SK-N-DZ (cell line): ENCODE measurements at regions not wholly inside any gene's neighbourhood (a gene's known extent, or its start where the extent isn't known, plus 50 kb on each side); places are given as distances from the start of the nearest gene placed in this dataset.

Experiments
- DNase-seq: peaks from one replicate; pipeline ENCODE4 v3.0.0-alpha.2; 2015; ENCODE audit warnings: low spot score

- DNase-seq: no peak
These were observed 343.0 kb downstream of the USP25 start for GRCh38 chr21:16072737-16073136.

GRCh38 chr21:16073586-16073985 is 343.8 kb downstream of the USP25 start:
- DNase-seq: no peak

DNA sequence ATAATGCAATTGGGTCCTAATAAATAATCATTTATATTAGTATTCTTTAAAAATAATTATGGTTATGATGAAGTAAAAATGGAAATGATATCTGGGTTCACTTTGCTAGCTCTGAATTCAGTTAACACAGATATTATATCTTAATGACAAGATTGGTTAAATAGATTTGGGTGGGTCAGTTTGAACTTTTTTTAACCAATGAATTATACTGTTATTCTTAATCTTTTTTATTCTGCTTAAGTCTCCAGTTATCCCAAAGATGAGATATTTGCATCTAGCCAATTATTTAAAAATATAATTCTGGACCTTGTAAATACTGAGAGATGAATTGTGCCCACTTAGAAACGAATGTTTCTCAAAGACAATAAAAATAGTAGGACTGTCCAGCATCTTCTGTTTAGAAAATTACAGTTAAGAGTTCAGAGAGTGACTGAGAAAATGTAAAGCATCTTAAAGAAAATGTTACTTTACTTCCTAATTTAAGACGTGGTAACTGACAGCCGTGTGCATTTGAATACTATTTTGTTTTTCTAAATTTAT is 345.2 kb downstream of the USP25 start:
- no peak for DNase-seq

DNA sequence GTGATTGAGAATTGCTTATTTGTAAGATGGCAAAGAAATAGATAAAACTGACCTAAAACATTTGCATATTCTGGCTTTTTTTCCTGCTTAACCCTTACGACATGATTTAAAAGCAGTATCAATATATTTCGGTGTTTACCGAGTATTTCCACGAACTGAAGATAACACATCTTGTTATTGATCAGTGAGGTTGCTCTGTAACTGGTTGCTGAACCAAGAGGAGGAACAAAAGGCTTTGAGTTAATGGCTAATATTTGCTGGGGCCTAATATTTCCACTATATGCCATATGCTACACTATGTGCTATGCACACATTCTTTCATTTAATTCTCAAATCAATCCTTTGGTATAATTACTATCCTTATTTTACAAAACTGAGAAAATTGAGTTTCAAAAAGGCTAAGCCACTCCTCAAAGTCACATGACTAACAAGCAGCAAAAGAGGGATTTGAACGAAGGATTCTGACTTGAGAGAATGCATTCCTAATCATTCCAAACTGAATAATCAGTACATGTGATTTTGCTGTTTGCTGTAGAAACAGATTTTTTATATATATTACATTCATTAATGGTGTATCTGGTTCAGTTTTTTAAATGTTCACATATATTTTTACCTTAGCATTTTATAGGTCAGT is 346.0 kb downstream of the USP25 start:
- no peak for DNase-seq

GRCh38 chr21:16076465-16076864 is 346.7 kb downstream of the USP25 start:
- DNase-seq: no peak

DNA sequence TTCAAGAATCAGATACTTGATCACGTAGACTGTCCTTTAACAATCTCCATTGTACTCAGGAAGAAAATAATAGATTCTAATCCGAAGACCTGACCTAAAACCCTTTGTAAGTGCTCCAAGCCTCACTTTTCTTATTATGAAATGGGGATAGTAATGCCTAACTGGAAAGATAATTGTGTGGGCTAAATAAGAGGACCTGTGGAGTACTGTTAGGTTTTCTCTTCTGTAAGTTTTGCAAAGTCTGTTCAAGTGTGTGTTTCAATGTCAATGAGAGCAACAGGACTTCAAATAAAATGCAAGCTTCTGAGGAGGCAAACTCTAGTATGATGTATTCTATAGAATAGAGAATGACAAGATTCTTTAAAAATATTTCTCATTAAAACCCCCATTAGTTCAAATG is 348.6 kb downstream of the USP25 start:
- no peak for DNase-seq

- DNase-seq: no peak
These were observed 350.0 kb downstream of the USP25 start for GRCh38 chr21:16079830-16080229.

- no peak for DNase-seq
These were observed 351.5 kb downstream of the USP25 start for GRCh38 chr21:16081304-16081703.

DNA sequence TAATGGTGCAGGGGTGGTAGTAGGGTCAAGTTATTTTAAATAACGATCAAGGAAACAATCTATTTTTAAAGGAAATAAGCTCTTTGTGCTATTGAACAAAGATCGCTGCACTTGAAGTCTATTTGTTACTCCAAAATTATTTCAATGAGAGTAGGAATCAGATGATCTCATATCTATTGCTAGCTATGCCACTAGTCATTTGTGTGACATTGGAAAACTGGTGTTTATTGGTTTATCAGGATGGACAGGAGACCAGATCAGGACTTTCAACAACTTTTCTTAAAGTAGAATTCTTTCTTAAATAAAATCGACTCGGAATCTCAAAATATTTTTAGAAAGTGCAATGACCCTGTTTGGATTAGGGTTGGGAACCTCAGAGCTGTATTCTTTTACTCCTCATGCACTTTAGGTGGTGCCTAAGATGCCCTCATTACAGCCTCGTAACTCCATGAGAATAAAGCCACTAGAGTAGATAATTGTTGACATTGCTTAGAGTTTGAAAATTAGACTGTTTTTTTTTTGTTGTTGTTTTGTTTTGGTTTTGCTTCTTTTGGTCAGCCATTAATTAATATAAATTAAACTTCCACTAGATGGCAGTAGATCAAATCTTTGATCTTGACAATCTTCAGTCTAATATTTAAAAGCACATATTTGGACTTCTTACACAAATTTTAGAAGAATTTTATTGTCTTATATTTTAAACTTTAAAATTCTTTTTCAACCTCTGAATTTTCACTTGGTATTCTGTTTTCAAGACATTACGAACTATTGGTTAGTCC is 352.4 kb downstream of the USP25 start:
- no peak for DNase-seq

DNA sequence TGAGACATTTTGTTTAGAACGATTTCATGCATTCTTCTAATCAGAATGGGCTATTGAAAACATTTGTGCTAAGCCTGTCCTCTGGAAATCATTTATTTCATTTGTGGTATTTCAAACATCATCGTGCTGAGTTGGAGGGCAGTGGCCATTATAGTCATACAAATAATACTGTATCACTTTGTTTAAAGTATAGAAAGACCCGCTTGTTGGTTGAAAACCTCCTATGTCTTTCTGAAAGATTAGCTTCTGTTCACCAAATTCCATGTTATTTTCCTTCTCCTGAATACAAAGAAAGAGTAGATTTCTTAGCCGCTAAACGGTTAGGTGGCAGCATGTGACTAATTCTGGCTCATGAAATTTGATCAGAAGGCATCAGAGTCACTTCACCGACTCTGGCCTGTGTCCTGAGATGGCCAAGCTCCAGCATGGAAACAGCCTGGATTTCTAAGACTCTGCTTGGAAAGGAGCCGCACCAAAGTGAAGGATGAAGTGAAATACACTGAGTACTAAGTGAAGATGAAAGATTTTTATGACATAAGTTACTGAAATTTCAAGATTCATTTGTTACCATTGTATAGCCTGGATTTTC is 355.1 kb downstream of the USP25 start:
- DNase-seq: peak; percentile 35

GRCh38 chr21:16085421-16085820 is 355.6 kb downstream of the USP25 start:
- no peak for DNase-seq

- DNase-seq: no peak
These were observed 356.3 kb downstream of the USP25 start for GRCh38 chr21:16086121-16086520.

- DNase-seq: no peak
These were observed 357.2 kb downstream of the USP25 start for GRCh38 chr21:16086936-16087335.

DNA sequence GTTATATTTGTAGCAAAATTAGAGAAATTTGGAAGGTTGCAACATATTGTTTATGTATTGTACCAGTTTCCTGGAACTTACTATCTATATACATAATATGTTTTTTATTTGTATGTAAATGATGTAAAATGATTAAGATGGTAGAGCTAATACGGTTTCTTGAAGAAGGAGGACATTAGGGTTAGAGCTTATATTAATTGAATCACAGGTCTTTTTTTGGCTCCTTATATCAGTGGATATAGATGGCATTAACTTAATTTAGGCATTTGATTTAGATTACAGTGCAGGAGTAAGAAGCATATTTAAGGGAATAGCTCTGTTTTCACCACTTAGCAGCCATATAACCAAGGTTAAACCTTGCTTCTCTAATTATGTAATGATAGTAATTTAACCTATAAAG is 357.7 kb downstream of the USP25 start:
- no peak for DNase-seq

DNA sequence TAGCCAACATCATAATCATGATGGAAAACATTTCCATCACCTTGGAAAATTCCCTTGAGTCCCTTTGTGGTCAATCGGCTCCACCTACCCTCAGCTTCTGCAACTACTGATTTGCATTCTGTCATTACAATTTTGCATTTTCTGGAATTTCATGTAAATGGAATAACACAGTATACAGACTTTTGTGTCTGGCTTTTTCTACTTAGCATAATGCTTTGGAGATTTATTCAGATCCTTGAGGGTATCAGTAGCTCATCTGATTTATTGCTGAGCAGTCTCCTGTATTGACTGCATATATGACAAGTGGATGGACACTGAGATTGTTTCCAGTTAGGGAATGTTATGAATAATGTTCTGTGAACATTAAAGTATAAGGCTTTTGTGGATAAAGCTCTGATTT is 358.3 kb downstream of the USP25 start:
- DNase-seq: no peak

GRCh38 chr21:16095005-16095404 is 365.2 kb downstream of the USP25 start:
- DNase-seq: peak; percentile 66

DNA sequence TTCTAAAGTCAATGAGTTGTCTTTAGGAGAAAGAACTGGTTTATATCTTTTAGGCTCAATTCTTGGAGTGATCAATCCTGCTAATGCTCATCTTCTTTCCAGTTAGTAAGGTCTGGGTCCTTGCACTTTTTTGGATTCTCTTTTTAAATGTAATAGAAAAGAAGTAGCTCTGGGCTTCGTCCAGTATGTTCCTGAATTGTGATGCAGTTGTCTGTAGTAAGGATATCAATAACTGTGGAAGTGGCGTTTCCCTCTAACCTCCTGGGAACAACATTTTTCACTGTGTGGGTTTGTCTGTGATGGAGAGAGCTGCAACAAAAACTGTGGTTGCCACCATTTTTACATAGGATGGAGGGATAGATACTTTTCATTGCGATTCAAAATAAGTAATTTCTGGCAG is 367.2 kb downstream of the USP25 start:
- DNase-seq: no peak

- DNase-seq: no peak
These were observed 372.3 kb downstream of the USP25 start for GRCh38 chr21:16102113-16102512.

DNA sequence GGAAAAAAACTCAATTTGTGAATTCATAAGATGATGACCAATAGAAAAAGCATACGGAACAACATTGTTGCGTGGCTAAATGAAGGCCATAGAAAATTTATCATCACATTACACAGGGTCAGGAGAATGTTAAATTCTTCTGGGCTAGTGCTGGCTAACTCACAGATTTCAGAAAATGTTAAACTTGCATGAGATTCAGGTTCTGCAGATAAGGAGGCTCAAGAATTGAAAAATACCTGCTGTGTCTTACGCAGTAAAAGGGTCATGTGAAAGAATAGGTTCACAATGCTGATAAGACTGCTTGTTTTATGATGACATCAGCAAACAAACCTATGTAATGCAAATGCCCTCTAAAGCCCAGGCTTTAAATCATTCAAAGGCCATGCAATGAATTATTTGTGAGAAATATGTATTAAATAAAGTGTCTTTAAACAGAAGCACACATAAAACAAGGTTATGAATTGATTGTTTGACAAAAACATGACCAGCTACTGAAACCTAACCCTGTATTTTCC is 378.8 kb downstream of the USP25 start:
- no peak for DNase-seq

GRCh38 chr21:16113052-16113715 is 383.4 kb downstream of the USP25 start:
- no peak for DNase-seq

- no peak for DNase-seq
These were observed 385.7 kb downstream of the USP25 start for GRCh38 chr21:16115461-16115860.

DNA sequence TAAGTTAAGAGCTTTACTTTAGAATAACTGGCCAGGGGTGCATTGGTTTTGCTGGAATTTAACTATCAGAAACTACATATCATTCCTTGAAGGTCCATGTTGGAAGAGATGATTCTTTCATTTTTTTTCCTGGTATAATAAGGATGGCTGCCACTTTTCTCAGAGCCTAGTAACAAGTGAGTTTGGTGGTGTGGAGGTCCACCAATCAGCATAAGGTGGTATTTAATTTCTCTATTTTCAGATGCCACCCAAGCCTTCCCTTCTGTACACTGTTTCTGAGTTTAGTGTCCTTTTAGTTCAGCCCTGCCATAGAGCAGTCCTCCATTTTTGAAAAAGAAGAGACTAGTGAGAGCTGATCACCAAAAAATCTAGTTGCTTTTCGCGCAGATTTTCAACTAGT is 386.3 kb downstream of the USP25 start:
- no peak for DNase-seq
